SK-N-SH (cell line): ENCODE measurements at regions not wholly inside any gene's neighbourhood (a gene's known extent, or its start where the extent isn't known, plus 50 kb on each side); places are given as distances from the start of the nearest gene placed in this dataset.

Experiments
- CHD2 ChIP-seq: fragments of 150-350 bp; IDR thresholded peaks from 2 replicates; pipeline ENCODE4 v1.6.1; 2018; ENCODE audit warnings: low read length; ENCODE audit not compliant: partially characterized antibody
- EP300 ChIP-seq, 2 experiments: IDR thresholded peaks; 2 replicates each; pipeline versions ENCODE4 v1.4.0 to v1.6.1; 2012; ENCODE audit warnings: borderline replicate concordance in 1 of 2, low read depth in 1 of 2, low read length in 1 of 2
- FOXM1 ChIP-seq: IDR thresholded peaks from 2 replicates; pipeline ENCODE4 v1.4.0; 2012; ENCODE audit warnings: low read depth, mild to moderate bottlenecking
- POLR2AphosphoS5 ChIP-seq: IDR thresholded peaks from 2 replicates; pipeline ENCODE4 v1.6.1; 2012; ENCODE audit warnings: low read depth, low read length
- SMC3 ChIP-seq: IDR thresholded peaks from 2 replicates; pipeline ENCODE4 v1.6.1; 2012; ENCODE audit warnings: low read depth, low read length, improper control_type of control experiment
- TAF1 ChIP-seq: IDR thresholded peaks from 2 replicates; pipeline ENCODE4 v1.6.1; 2012; ENCODE audit warnings: low read depth, mild to moderate bottlenecking, low read length, moderate library complexity, borderline replicate concordance
- TCF12 ChIP-seq: IDR thresholded peaks from 2 replicates; pipeline ENCODE4 v1.4.0; 2012
- YY1 ChIP-seq: IDR thresholded peaks from 2 replicates; pipeline ENCODE4 v1.4.0; 2012; ENCODE audit warnings: low read depth, mild to moderate bottlenecking
- TF ChIP-seq, protein P1 (sequence below): fragments of 200-600 bp; sonication (generic); IDR thresholded peaks from 2 replicates; pipeline ENCODE4 v1.6.1; 2017; ENCODE audit warnings: antibody characterized with exemption, mild to moderate bottlenecking, moderate library complexity
- TF ChIP-seq, protein P2 (sequence below): fragments of 150-350 bp; IDR thresholded peaks from 2 replicates; pipeline ENCODE4 v1.6.1; 2017; ENCODE audit warnings: antibody characterized with exemption, low read length, low read depth, borderline replicate concordance
- TF ChIP-seq, protein P3 (sequence below): IDR thresholded peaks from 2 replicates; pipeline ENCODE4 v1.6.1; 2012; ENCODE audit warnings: mild to moderate bottlenecking, low read depth, low read length, moderate library complexity
- TF ChIP-seq, protein P4 (sequence below): IDR thresholded peaks from 2 replicates; pipeline ENCODE4 v1.4.0; 2012; ENCODE audit warnings: low read depth, borderline replicate concordance
- TF ChIP-seq, protein P5 (sequence below): IDR thresholded peaks from 2 replicates; pipeline ENCODE4 v1.4.0; 2012; ENCODE audit warnings: low read depth, borderline replicate concordance
- TF ChIP-seq, protein P6 (sequence below): IDR thresholded peaks from 2 replicates; pipeline ENCODE4 v1.4.0; 2012; ENCODE audit warnings: low read depth

DNA sequence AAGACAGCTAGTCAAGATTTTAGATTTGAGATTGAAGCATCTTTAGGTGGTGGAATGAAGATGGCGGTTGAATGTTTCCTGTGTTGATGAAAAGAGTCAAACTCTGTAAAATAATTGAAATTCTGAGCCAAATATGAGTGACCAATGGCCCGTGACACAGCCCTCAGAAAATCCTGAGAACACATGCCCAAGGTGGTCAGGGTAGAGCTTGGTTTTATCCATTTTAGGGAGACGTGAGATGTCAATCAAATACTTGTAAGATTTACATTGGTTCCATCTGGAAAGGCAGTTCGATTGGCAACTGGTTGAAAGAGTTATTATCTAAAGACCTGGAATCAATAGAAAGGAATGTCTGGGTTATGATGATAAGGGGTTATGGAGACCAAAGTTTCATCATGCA lies 198.0 kb upstream of the AGAP1 start:
- TF ChIP-seq, protein P1, sequence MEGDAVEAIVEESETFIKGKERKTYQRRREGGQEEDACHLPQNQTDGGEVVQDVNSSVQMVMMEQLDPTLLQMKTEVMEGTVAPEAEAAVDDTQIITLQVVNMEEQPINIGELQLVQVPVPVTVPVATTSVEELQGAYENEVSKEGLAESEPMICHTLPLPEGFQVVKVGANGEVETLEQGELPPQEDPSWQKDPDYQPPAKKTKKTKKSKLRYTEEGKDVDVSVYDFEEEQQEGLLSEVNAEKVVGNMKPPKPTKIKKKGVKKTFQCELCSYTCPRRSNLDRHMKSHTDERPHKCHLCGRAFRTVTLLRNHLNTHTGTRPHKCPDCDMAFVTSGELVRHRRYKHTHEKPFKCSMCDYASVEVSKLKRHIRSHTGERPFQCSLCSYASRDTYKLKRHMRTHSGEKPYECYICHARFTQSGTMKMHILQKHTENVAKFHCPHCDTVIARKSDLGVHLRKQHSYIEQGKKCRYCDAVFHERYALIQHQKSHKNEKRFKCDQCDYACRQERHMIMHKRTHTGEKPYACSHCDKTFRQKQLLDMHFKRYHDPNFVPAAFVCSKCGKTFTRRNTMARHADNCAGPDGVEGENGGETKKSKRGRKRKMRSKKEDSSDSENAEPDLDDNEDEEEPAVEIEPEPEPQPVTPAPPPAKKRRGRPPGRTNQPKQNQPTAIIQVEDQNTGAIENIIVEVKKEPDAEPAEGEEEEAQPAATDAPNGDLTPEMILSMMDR, result no peak
- TF ChIP-seq, protein P2, sequence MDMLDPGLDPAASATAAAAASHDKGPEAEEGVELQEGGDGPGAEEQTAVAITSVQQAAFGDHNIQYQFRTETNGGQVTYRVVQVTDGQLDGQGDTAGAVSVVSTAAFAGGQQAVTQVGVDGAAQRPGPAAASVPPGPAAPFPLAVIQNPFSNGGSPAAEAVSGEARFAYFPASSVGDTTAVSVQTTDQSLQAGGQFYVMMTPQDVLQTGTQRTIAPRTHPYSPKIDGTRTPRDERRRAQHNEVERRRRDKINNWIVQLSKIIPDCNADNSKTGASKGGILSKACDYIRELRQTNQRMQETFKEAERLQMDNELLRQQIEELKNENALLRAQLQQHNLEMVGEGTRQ, result no peak
- TF ChIP-seq CHD2 (no peak), YY1 (no peak), POLR2AphosphoS5 (no peak), SMC3 (no peak), FOXM1 (no peak), TAF1 (no peak), EP300 (IDR thresholded peaks at IDR 0.05; ENCODE audit: borderline replicate concordance in 1 of 2, low read depth in 1 of 2, low read length in 1 of 2) (no peak), TCF12 (no peak)
- TF ChIP-seq, protein P3, sequence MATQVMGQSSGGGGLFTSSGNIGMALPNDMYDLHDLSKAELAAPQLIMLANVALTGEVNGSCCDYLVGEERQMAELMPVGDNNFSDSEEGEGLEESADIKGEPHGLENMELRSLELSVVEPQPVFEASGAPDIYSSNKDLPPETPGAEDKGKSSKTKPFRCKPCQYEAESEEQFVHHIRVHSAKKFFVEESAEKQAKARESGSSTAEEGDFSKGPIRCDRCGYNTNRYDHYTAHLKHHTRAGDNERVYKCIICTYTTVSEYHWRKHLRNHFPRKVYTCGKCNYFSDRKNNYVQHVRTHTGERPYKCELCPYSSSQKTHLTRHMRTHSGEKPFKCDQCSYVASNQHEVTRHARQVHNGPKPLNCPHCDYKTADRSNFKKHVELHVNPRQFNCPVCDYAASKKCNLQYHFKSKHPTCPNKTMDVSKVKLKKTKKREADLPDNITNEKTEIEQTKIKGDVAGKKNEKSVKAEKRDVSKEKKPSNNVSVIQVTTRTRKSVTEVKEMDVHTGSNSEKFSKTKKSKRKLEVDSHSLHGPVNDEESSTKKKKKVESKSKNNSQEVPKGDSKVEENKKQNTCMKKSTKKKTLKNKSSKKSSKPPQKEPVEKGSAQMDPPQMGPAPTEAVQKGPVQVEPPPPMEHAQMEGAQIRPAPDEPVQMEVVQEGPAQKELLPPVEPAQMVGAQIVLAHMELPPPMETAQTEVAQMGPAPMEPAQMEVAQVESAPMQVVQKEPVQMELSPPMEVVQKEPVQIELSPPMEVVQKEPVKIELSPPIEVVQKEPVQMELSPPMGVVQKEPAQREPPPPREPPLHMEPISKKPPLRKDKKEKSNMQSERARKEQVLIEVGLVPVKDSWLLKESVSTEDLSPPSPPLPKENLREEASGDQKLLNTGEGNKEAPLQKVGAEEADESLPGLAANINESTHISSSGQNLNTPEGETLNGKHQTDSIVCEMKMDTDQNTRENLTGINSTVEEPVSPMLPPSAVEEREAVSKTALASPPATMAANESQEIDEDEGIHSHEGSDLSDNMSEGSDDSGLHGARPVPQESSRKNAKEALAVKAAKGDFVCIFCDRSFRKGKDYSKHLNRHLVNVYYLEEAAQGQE, result no peak
- TF ChIP-seq, protein P4, sequence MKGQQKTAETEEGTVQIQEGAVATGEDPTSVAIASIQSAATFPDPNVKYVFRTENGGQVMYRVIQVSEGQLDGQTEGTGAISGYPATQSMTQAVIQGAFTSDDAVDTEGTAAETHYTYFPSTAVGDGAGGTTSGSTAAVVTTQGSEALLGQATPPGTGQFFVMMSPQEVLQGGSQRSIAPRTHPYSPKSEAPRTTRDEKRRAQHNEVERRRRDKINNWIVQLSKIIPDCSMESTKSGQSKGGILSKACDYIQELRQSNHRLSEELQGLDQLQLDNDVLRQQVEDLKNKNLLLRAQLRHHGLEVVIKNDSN, result no peak
- TF ChIP-seq, protein P5, sequence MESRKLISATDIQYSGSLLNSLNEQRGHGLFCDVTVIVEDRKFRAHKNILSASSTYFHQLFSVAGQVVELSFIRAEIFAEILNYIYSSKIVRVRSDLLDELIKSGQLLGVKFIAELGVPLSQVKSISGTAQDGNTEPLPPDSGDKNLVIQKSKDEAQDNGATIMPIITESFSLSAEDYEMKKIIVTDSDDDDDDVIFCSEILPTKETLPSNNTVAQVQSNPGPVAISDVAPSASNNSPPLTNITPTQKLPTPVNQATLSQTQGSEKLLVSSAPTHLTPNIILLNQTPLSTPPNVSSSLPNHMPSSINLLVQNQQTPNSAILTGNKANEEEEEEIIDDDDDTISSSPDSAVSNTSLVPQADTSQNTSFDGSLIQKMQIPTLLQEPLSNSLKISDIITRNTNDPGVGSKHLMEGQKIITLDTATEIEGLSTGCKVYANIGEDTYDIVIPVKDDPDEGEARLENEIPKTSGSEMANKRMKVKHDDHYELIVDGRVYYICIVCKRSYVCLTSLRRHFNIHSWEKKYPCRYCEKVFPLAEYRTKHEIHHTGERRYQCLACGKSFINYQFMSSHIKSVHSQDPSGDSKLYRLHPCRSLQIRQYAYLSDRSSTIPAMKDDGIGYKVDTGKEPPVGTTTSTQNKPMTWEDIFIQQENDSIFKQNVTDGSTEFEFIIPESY, result no peak
- TF ChIP-seq, protein P6, sequence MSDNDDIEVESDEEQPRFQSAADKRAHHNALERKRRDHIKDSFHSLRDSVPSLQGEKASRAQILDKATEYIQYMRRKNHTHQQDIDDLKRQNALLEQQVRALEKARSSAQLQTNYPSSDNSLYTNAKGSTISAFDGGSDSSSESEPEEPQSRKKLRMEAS, result no peak
